Ectodermal cell (in vitro differentiated cells): ENCODE measurements at regions not wholly inside any gene's neighbourhood (a gene's known extent, or its start where the extent isn't known, plus 50 kb on each side); places are given as distances from the start of the nearest gene placed in this dataset.

Source experiments
- H3K27ac ChIP-seq: 2 replicates; pipeline ENCODE4 v1.7.0; 2013; ENCODE audit warnings: mild to moderate bottlenecking, low read depth, low read length; ENCODE audit not compliant: insufficient read depth, poor library complexity, severe bottlenecking
- H3K27me3 ChIP-seq: 2 replicates; pipeline ENCODE4 v1.7.0; 2013; ENCODE audit warnings: mild to moderate bottlenecking, low read length; ENCODE audit not compliant: insufficient read depth, control insufficient read depth, poor library complexity, severe bottlenecking
- H3K36me3 ChIP-seq: one replicate; pipeline ENCODE4 v1.7.0; 2013; ENCODE audit warnings: low read length; ENCODE audit not compliant: control insufficient read depth, insufficient read depth
- H3K4me1 ChIP-seq: one replicate; pipeline ENCODE4 v1.7.0; 2013; ENCODE audit warnings: low read length; ENCODE audit not compliant: control insufficient read depth, insufficient read depth
- H3K4me3 ChIP-seq: 2 replicates; pipeline ENCODE4 v1.7.0; 2013; ENCODE audit warnings: low read depth, low read length, control low read depth; ENCODE audit not compliant: insufficient read depth
- H3K9me3 ChIP-seq: 2 replicates; pipeline ENCODE4 v1.7.0; 2013; ENCODE audit warnings: mild to moderate bottlenecking, low read length, moderate library complexity; ENCODE audit not compliant: control insufficient read depth
- WGBS, 2 experiments: methylation state at CpG; one replicate each; pipeline ENCODE4 v1.1.7; 2013; ENCODE audit warnings: missing lambda C conversion rate in 2 of 2; 5-methylcytosine and 5-hydroxymethylcytosine counted together

DNA sequence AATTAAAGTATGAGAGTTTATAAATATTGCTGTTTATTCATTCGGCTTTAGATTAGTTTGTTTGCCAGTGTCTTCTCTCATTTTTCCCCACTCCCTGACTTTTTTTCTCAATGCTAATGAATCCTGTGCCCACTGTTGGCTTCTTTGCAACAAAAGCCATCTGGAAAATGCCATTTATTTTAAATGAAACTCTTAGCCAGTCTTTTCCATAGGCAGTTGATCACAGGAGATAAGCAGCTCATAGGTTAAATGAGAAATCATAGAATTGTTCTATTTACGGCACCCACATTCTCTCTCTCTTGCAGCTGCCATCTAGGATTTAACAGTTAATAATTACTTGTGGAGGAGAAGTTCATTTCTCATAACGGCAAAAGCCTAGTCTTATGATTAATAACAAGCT lies 249.3 kb upstream of the POM121L12 start:
- H3K27ac ChIP-seq = no peak overlapping the region
- H3K4me1 ChIP-seq = no peaks in the 10 kb centered on the region
- H3K27me3 ChIP-seq = no peaks in the 10 kb centered on the region
- H3K4me3 ChIP-seq = no peak overlapping the region
- WGBS, 2 experiments = 83 to 90% methylated on average over 1 to 2 of the region's 3 CpGs
- no peaks in the 10 kb centered on the region for H3K9me3 ChIP-seq
- no peaks in the 10 kb centered on the region for H3K36me3 ChIP-seq

DNA sequence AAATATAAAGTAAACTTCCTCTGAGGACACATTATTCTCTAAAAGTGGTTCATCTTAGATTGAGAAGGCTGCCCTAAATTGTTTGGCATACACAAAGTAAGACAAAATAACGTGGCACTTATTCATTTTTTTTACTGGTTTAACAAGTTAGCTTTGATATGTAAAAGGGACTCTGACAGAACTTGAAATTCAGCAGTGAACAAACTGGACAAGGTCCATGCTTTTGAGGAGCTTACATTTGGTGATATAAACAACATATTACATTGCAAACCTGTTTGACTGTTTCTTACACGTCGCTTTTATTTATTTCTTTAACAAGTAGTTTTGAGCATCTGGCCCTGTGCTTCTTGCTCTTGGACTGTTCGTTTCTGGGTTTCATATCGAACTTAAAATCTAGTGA lies 253.1 kb upstream of the POM121L12 start:
- H3K27me3 ChIP-seq = no peaks in the 10 kb centered on the region
- no peaks in the 10 kb centered on the region for H3K36me3 ChIP-seq
- no peak overlapping the region for H3K27ac ChIP-seq
- H3K4me1 ChIP-seq = no peaks in the 10 kb centered on the region
- no peak overlapping the region for H3K4me3 ChIP-seq
- 92 to 94% methylated on average over 5 of the region's 5 CpGs for WGBS, 2 experiments
- no peaks in the 10 kb centered on the region for H3K9me3 ChIP-seq

DNA sequence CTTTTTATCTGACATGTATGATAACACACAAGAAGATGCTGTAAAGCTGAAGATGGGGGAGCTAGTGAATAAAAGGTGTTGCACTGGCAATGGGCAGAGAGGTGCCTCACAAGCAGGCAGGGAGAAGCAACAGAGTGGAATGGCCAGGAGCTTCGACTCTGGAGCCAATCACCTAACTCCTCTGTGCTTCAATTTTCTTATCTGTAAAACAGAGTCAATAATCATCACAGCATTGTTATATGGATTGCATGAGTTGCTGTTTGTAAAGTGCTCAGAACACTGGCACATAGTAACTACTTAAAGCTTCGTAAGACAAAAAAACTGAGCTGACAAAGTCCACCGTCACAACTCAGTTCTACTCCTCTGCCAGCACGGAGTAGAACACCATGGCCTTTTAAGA lies 254.2 kb upstream of the POM121L12 start:
- H3K27ac ChIP-seq = no peak overlapping the region
- WGBS, 2 experiments = 95 to 99% methylated on average over 4 of the region's 4 CpGs
- H3K27me3 ChIP-seq = no peaks in the 10 kb centered on the region
- no peak overlapping the region for H3K4me3 ChIP-seq
- no peaks in the 10 kb centered on the region for H3K4me1 ChIP-seq
- H3K9me3 ChIP-seq = no peaks in the 10 kb centered on the region
- H3K36me3 ChIP-seq = no peaks in the 10 kb centered on the region

DNA sequence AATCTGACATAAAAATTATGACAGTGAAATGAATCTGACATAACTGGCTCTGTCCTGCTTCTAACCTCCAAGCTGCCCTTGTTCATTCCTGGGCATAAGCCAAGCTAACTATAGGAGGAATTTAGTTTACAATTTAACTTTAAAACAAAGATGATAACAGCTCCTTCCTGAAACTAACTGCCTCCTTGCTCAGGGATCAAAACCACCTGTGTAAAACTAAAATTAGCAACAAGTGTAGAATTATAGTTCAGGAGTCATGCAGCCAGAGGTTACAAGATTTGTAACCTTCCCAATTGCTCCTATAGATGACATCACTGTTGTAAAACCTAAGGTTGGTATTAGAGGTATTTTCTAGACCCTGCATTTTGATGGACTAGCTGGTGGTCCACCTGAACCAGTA lies 256.4 kb upstream of the POM121L12 start:
- no peak overlapping the region for H3K4me3 ChIP-seq
- H3K9me3 ChIP-seq = no peaks in the 10 kb centered on the region
- no peaks in the 10 kb centered on the region for H3K4me1 ChIP-seq
- no peaks in the 10 kb centered on the region for H3K36me3 ChIP-seq
- no peak overlapping the region for H3K27ac ChIP-seq
- no peaks in the 10 kb centered on the region for H3K27me3 ChIP-seq

DNA sequence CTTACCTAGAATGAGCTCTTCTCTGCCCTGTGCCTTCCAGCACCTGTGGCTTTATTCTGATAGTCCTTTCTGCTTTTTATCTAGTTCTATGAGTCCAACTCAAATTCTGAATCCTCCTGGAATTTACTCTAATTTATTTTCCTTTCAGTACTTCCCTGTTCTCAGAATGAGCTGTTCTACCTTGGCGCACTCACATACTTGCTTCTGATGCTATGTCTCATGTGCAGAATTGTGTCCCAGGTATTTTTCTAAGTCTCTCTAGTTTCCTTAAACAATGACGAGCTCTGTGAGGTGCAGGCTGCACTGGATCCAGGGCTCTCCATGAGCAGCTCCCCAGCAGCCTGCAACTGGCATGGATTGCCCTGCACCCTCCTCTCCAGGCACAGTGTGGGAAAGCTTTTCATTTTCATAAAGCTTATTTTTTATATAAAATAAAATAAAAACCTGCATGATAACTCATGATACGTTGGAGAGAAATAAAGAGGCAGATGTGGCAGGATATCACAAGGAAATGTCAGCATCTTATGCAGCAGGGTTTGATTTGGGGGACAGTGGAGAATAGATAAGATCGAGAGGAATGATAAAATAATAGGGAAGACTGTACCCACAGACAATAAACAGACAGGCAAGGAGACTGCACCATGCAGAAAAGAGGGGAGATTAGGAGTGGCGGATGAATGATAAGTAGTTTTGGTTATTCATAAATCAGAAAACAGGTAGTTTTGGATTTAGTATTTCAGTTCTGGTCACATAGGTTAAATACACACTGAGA lies 258.2 kb upstream of the POM121L12 start:
- Histone ChIP-seq H3K27me3 (no peaks in the 10 kb centered on the region), H3K27ac (no peak overlapping the region), H3K4me1 (no peaks in the 10 kb centered on the region), H3K36me3 (no peaks in the 10 kb centered on the region), H3K4me3 (no peak overlapping the region), H3K9me3 (no peaks in the 10 kb centered on the region)
- 93 to 97% methylated on average over 5 of the region's 5 CpGs for whole genome bisulfite sequencing, 2 experiments

DNA sequence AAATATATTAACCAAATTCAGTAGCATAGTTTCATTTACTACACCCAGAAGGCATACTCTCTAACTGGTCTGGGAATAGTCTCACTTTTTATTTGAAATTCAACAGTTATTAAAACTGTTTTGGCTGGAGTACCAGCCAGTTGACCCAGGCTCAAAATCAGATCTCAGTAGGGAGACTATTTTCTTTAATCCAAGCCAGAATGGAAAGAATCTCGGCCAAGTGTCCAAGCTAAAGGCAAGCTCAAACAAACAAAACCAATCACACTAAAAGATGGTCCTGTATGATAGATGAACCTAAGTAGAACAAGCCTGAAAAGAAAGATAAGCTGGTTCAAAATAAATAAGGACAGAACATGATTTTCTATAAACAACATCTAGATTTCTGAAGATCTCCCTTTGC lies 259.6 kb upstream of the POM121L12 start:
- H3K9me3 ChIP-seq = no peaks in the 10 kb centered on the region
- 80 to 100% methylated on average over 1 of the region's 1 CpG for WGBS, 2 experiments
- no peaks in the 10 kb centered on the region for H3K4me1 ChIP-seq
- H3K27me3 ChIP-seq = no peaks in the 10 kb centered on the region
- no peak overlapping the region for H3K27ac ChIP-seq
- no peak overlapping the region for H3K4me3 ChIP-seq
- H3K36me3 ChIP-seq = no peaks in the 10 kb centered on the region

DNA sequence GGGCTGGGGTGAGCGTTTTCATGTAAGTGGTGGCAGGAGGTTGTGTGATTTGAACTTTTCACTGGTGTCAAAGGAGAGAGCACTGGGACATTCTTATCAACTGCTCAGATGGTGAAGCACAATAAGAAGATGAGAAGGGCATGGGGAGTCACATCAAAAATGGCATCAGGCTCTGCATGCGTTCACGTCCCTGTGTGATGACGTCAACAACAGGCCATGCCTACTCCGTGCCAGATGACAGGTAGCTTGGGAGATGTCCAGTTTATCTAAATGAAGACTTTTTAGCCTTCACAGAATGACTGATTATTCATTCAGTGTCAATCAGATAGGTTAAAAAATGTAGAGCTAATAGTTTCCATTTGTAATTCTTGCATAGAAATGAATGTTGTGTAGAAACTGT lies 264.3 kb upstream of the POM121L12 start:
- H3K27me3 ChIP-seq = no peaks in the 10 kb centered on the region
- H3K27ac ChIP-seq = no peak overlapping the region
- no peaks in the 10 kb centered on the region for H3K36me3 ChIP-seq
- no peaks in the 10 kb centered on the region for H3K9me3 ChIP-seq
- 92 to 97% methylated on average over 5 of the region's 5 CpGs for WGBS, 2 experiments
- H3K4me3 ChIP-seq = no peak overlapping the region
- no peaks in the 10 kb centered on the region for H3K4me1 ChIP-seq

DNA sequence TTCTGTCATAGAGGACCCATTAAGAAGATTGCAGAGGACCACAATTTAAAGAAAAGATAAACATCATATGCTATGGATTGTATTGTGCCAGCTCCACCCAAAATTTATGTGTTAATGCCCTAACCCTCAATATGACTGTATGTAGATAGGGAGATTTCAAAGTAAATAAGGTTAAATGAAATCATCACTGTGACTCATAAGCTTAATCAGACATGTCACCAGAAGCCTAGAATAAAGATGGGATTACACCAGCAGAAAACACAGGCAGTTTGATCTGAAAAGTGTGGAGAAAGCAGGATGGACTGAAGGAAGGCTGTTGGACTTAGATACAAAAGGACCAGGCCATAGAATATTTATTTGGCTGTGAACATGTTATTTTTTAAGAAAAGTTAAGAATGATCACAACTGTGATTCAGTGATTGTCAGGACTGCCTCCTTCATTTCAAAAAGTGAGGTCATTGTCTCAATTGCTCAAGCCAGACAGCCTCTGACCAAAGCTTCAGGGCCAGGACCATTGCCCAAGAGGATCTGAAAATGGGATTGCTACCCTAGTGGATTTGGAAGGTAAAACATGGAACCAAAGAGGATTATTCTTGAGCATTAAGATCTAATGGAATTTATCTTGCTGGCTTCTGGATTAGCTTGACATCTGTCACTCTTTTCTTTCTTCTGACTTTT lies 270.8 kb upstream of the POM121L12 start:
- Histone ChIP-seq H3K27ac (no peak overlapping the region), H3K36me3 (no peaks in the 10 kb centered on the region), H3K9me3 (no peaks in the 10 kb centered on the region), H3K4me3 (no peak overlapping the region), H3K27me3 (no peaks in the 10 kb centered on the region), H3K4me1 (no peaks in the 10 kb centered on the region)

DNA sequence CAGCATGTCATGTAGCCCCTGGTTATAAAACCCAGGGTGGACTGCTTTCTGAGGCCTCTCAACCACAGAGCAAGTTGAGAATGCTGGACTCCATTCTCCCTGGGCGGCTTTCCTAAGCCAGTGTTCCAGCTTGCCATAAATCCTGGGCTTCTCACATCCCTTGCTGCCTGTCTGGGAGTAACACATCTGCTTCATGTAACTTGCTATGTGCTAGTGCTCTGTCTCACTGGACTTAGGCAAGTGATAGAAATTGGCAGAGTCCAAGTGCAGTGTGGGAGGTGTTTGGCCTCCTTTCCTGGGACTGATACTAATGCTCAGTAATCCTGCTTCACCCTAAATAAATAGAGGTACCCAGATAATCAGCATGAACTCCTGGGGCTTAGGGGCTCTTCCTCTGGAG lies 277.1 kb upstream of the POM121L12 start:
- no peak overlapping the region for H3K27ac ChIP-seq
- H3K9me3 ChIP-seq = no peaks in the 10 kb centered on the region
- H3K4me3 ChIP-seq = no peak overlapping the region
- H3K36me3 ChIP-seq = no peaks in the 10 kb centered on the region
- 92 to 94% methylated on average over 1 of the region's 1 CpG for WGBS, 2 experiments
- no peaks in the 10 kb centered on the region for H3K27me3 ChIP-seq
- H3K4me1 ChIP-seq = no peaks in the 10 kb centered on the region

DNA sequence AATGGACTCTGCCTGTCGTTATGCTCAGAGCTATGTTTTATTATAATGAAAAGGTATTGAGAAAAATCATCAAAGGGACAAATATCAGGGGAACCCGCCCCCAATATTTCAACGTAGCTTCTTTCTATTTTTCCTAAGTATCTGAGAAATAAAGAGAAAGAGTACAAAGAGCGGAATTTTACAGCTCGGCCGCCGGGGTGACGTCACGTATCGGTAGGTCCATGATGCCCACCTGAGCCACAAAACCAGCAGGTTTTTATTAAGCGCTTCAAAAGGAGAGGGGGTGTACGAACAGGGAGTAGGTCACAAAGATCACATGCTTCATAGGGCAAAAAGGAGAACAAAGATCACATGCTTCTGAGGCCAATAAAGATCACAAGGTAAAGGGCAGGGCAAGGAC lies 281.6 kb upstream of the POM121L12 start:
- Histone ChIP-seq H3K4me3 (no peak overlapping the region), H3K27ac (no peak overlapping the region), H3K27me3 (no peaks in the 10 kb centered on the region), H3K36me3 (no peaks in the 10 kb centered on the region), H3K4me1 (no peaks in the 10 kb centered on the region), H3K9me3 (no peaks in the 10 kb centered on the region)
- WGBS, 2 experiments = 96% methylated on average over 12 of the region's 12 CpGs
